HT1080 (cell line): ENCODE measurements at regions not wholly inside any gene's neighbourhood (a gene's known extent, or its start where the extent isn't known, plus 50 kb on each side); places are given as distances from the start of the nearest gene placed in this dataset.
"Not testable (repeated sequence)": the region's sequence is repeated elsewhere in the genome, so short reads cannot be mapped to it uniquely, and the experiment has no call there.

Experiments
- DNase-seq: peaks from one replicate; pipeline ENCODE4 v3.0.0-alpha.2; 2015; ENCODE audit warnings: low read depth

- DNase-seq = no peak
These were observed 62.1 kb downstream of the ZWINT start for GRCh38 chr10:56298941-56299340.

GRCh38 chr10:56296618-56297017 lies 64.4 kb downstream of the ZWINT start:
- no peak for DNase-seq

GRCh38 chr10:56288403-56288802 lies 72.7 kb downstream of the ZWINT start:
- DNase-seq = no peak

DNA sequence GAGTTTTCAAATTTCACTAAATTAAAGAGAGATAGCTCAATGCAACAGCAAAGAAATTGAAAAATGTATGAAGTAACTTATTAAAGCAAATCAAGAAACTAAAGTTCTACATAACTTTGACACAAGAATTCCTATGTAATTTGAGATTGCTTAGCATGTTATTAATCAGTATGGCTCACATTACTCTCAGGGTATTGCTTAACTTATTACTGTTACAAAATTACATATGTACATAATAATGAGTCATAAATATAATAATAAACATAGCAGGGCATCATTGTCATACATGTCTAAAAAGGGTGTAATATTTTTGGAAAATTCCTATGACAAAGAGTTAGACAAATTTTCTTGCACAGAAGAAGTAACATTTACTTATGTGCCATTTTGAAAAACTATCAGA lies 75.0 kb downstream of the ZWINT start:
- DNase-seq = no peak

DNA sequence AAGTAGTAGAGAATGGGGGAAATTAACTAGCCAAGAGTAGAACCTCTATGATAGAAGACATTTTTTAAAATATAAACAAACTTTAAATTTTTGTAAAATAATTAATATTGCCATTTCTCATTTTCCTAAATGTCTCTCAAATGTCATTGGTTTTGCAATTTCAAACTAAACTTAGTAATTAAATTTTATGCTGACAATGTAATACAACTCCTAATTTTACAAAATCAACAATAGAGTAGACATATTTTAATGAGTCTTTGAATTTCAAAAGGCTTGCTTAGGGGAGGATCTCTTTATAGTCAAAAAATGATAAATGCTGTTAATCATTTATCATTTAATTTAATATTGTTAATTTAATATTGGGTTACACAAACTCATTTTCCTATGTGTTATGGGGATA lies 81.8 kb downstream of the ZWINT start:
- DNase-seq = no peak

DNA sequence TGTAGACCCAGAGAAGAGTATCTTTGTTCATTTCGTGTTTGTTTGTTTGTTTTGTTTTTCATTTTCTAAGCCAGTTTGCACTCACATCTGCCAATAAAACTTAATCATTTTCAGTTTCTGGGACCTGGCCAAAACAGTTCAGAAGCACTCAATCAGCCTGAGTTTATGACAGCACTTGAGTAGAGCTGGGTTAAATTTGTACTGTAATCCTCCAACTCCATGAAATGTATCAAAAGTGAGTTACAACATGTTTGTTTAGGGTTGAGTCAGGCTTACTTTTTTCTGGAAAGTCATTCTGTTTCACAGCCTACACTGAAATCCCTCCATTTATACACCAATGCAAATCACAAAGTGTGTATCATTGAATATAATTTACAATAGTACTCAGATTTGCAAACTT lies 91.9 kb downstream of the ZWINT start:
- peak; percentile 5 for DNase-seq

DNA sequence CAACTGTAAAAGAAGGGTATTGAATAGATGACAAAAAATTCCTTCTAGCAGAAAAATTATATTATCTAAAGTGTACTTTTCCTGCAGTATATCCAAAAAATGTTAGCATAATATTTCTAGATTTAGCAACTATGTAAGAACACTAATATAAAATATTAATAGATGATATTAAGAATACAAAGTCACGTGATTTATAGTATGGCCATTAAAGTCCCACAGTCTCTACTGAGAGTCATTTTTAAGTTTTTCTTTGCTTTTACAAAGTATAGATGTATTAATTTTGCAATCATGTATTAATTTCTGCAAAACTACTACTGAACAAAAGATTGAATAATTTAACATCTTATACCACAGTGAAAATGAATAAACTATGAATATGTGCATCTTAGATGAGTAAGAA lies 94.9 kb downstream of the ZWINT start:
- no peak for DNase-seq

GRCh38 chr10:56258991-56259390 lies 102.1 kb downstream of the ZWINT start:
- DNase-seq = no peak

DNA sequence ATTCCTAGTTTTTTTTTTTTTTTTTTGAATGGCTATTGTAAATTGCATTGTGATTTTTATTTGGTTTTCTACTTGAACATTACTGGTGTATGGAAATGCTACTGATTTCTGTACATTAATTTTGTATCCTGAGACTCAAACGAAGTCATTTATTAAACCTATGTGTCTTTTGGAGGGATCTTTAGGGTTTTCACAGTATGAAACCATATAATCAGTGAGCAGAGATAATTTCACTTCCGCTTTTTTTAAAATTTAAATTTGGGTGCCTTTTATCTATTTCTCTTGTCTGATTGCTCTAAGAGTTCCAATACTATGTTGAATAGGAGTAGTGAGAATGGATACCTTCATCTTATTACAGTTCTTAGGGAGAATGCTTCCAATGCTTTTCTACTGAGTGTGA lies 102.7 kb downstream of the ZWINT start:
- no peak for DNase-seq

GRCh38 chr10:56255298-56255697 lies 105.8 kb downstream of the ZWINT start:
- DNase-seq = no peak

DNA sequence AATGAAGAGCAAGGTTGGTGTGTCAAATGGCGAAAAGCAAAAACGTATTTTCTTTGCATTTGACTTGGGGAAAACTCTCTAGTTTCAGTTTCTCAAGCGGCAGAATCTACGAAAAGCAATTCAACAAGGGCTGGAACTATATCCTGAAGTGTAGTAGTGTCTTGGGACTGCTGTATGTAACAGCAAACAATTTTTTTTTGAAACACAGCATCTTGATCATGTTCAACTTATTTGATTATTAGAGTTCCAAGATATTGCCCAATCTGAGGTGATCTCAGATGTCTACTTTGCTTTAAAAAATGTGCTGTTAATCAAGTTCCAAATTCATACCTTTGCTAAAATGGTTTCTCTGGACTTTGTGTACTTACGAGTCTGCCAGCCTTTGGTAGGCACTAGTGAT lies 120.6 kb downstream of the ZWINT start:
- DNase-seq = peak; percentile 58

DNA sequence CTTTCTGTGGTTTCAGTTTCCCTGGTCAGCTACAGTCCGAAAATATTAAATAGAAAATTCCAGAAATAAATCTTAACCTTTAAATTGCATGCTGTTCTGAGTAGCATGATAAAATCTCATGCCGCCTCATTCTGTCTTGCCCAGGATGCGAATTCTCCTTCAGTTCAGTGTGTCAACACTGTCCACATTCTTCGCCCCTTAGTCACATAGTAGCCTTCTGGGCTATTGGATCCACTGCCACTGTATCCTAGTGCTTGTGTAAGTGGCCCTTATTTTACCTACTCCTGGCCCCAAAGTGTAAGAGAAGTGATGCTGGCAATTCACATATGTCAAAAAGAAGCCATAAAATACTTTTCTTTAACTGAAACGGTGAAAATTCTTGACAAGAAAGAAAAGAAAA lies 129.6 kb downstream of the ZWINT start:
- peak; percentile 76 for DNase-seq

DNA sequence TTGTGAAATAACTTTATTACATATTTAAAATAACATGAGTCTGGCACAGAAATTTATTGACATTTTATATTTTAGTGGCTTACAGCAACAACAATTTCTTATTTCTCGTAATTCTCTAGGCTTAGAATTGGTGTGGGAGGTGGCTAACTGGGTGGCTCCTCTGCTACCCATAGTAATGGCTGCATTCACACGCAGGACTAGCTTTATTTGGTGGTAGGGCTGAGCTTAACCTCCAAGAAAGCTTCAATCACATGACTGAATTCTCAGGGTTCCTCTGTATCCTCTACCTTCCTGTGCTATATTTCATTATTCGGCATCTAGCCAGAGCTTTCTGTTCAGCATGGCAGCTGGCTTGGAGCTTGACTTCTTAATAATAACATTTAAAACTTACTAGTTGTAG lies 138.8 kb downstream of the ZWINT start:
- DNase-seq = no peak

DNA sequence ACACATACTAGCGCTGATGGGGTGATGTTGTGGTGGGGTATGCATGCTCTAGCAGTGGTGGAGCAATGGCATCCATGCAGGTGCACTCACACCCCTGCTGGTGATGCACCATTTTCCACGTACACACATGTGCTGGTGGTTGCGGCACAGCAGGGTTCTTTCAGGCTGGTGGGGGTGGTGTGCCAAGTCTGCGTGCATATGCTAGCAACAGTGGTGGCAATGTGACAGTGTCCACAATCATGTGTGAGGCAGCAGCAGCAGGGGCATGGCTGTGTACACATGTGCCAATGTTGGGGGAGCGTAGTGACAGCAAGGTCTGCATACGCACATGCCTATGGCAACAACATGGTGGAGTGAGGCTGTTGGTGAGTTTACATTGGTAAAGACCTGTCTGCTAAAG lies 148.1 kb downstream of the ZWINT start:
- DNase-seq = no peak

DNA sequence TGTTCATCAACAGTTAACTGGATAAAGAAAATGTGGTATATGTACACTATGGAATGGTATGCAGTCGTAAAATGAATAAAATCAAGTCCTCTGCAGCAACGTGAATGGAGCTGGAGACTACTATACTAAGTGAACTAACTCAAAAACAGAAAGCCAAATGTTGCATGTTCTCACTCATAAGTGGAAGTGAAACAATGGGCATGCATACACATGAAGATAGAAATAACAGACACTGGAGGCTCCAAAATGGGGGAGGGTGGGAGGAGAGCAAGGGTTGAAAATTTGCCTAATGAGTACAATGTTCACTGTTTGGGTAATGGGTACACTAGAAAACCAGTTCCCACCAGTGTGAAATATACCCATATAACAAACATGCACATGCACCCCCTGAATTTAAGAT lies 179.5 kb downstream of the ZWINT start:
- no peak for DNase-seq

DNA sequence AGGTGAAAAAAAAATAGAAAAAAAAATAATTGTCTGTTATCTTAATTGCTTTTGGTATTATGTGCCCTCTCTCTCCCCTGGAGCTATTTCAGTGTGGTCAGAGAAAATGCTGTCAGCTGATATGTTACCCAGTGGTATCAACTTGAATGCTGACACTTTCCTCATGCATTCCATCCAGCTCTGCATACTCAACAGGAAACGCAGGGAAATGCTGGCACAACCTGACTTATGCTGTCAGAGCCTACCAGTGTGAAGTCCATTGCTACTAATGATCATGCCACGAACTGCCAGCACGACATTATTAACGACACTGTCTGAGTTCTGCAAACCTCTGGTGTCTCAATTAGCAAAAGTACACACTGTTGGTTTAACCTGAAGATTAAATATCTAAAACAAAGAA lies 182.8 kb downstream of the ZWINT start:
- peak; percentile 20 for DNase-seq

DNA sequence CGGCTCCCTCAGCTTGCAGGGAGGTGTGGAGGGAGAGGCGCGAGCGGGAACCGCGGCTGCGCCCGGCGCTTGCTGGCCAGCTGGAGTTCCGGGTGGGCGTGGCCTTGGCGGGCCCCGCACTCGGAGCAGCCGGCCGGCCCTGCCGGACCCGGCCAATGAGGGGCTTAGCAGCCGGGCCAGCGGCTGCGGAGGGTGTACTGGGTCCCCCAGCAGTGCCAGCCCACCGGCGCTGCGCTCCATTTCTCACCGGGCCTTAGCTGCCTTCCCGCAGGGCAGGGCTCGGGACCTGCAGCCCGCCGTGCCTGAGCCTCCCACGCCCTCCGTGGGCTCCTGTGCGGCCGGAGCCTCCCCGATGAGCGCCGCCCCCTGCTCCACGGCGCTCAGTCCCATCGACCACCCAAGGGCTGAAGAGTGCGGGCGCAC lies 206.0 kb downstream of the ZWINT start:
- DNase-seq = not testable (repeated sequence)

GRCh38 chr10:56146806-56147205 lies 214.3 kb downstream of the ZWINT start:
- no peak for DNase-seq

DNA sequence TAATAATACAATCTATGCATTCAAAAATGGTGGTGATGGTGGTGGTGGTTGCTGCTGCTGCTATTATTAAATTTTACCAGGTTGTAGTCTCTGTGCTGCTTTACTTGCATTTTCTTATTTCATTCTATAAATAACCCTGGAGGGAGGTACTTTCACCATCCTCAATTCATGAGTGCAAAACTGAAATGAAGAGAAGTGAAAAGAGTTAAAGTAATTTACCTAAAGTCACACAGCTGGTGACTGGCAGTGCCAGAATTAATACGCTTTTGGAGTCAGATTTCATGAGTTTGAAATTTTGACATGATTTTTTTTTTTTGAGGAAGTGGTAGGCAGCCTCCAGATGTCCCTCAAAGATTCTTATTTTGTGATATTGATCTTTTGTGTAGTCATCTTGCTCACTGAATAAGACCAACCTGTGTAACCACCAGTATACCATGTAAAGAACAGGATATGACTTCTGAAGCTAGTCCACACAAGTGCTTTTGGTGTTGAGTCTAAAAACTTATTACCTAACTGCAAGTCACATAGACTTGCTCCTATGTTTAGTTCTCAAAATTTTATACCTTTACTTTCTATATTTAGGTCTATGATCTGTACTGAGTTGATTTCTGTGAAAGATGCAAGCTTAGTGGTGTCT lies 218.8 kb downstream of the ZWINT start:
- DNase-seq = no peak

- DNase-seq = no peak
These were observed 221.7 kb downstream of the ZWINT start for GRCh38 chr10:56139405-56139804.

DNA sequence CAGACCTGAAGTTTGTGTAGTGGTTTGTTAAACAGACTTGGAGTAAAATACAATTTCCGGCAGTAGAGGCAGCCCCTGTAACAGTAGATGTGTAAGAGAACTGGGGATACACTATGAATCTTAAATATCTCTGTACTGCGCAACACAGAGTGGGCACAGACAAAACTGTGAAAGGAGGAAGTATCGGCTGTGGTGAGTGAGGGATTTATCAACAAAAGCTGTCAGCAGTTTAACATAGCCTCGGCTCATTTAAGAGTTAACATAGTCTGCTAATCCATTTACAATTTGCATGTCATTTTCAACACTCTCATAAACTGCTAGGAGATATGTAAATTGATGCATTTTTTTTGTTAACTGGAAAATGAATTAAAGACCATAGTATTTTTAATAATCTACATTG lies 225.2 kb downstream of the ZWINT start:
- DNase-seq = no peak

GRCh38 chr10:56123247-56123646 lies 237.8 kb downstream of the ZWINT start:
- DNase-seq = no peak

DNA sequence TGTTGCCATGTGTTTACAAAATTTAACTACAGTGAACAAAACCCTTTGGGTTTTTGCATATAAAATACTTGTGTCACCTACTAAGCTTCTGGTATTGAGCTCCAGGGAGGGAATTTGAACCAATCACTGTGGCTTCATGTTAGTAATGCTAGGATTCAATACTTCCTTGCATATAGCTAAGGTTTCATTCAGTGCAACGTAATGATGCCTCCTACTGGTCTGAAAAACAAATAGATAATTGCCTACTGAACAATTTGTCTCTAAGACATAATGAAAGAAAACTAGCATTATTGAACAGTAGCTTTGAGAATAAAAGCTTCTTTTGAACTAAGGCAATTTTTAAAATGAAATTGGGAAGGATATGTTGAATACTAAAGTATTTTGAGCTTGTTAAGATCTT lies 244.4 kb downstream of the ZWINT start:
- no peak for DNase-seq

DNA sequence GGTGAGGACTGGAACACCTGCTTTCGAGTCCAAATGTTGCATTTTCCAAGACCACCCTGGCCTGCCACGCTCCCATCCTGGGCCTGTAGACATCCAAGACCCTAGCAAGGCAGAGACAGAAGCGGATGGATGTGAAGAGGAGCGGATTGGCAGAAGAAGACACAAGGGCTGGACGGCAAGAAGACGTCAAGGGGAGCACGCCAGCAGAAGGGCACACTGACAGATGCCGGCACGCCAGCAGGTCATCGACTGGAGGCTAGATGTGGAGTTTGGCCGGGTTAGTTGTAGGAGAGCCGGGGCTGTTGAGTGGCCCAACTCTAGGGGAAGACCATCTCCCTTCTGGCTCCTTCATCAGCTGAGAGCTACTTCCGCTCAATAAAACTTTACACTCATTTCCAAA lies 251.6 kb downstream of the ZWINT start:
- no peak for DNase-seq
